ENCODE measurements at regions not wholly inside any gene's neighbourhood (a gene's known extent, or its start where the extent isn't known, plus 50 kb on each side); places are given as distances from the start of the nearest gene placed in this dataset.

DNA sequence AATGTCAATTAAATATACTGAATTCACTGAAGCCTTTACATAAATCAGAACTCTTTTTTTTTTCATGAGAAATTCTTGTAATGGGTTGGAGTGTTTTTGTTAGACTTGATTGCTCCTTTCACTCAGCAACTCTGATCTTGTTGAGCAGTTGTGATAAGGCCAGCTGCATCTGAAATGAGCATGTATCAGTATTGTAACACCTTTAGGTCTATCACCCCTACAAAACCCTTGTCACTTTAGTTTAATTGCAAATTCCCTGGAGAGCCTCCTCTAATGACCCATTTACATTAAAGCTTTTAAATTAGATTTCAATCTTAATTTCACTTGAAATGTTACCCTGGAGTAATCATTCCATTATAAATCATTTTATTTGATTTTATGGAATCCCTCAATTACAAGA lies 346.8 kb upstream of the TCF4 start:
- Histone ChIP-seq H2BK20ac (ENCODE audit: low read length) (no peak overlapping the region), H3K27me3 (replicated peaks in 1 of 4; ENCODE audit: control insufficient read depth in 3 of 4, extremely low read depth in 1 of 4, insufficient read depth in 3 of 4, low read length in 3 of 4) (no peaks in the 10 kb centered on the region), H3K9me3 (ENCODE audit: insufficient read depth in 2 of 2, low read depth in 1 of 2, low read length in 1 of 2) (no peaks in the 10 kb centered on the region; a peak in 1 of 4 replicates), H3K56ac (replicated peaks; ENCODE audit: insufficient read length, low read depth, low read length) (no peak overlapping the region), H2BK15ac (ENCODE audit: low read length) (no peak overlapping the region), H4K91ac (replicated peaks; ENCODE audit: insufficient read length, low read length) (no peak overlapping the region), H3K9ac (replicated peaks in 1 of 4; ENCODE audit: extremely low read depth in 1 of 4, low read depth in 3 of 4, low read length in 3 of 4) (no peak overlapping the region), H3K79me1 (ENCODE audit: low read depth, low read length) (no peaks in the 10 kb centered on the region), H3K79me2 (ENCODE audit: control insufficient read depth in 1 of 2, insufficient read depth in 2 of 2, low read length in 2 of 2) (no peaks in the 10 kb centered on the region), H4K8ac (ENCODE audit: extremely low read depth, insufficient read depth, low read length) (no peak overlapping the region), H3K23ac (ENCODE audit: insufficient read length) (no peak overlapping the region), H3K4ac (replicated peaks; ENCODE audit: insufficient read length, low read depth, low read length) (no peak overlapping the region), H2AFZ (ENCODE audit: low read length) (no peak overlapping the region), H3K14ac (ENCODE audit: insufficient read length) (no peak overlapping the region), H3K4me1 (replicated peaks in 1 of 4; ENCODE audit: control insufficient read depth in 3 of 4, insufficient read depth in 4 of 4, low read length in 3 of 4) (no peaks in the 10 kb centered on the region), H3K18ac (ENCODE audit: extremely low read depth, low read length) (no peak overlapping the region), H3K23me2 (ENCODE audit: low read depth, low read length) (no peaks in the 10 kb centered on the region), H3K4me2 (ENCODE audit: insufficient read depth in 1 of 2, low read depth in 2 of 2, low read length in 2 of 2) (no peak overlapping the region), H3K36me3 (ENCODE audit: control insufficient read depth in 2 of 4, insufficient read depth in 4 of 4, low read length in 3 of 4) (peaks cover 0 to 6% (median 0%) of the 10 kb centered on the region in 4 experiments; a peak in 1 of 8 replicates), H2BK12ac (ENCODE audit: low read depth, low read length) (no peak overlapping the region), H4K20me1 (replicated peaks in 1 of 2; ENCODE audit: control insufficient read depth in 1 of 2, insufficient read depth in 2 of 2, low read length in 2 of 2) (no peaks in the 10 kb centered on the region), H2BK5ac (ENCODE audit: low read depth, low read length) (no peak overlapping the region), H3K27ac (ENCODE audit: low read depth, low read length) (no peak overlapping the region), H2AK5ac (ENCODE audit: low read depth, low read length) (no peak overlapping the region), H2BK120ac (replicated peaks; ENCODE audit: low read depth, low read length) (no peak overlapping the region), H3K4me3 (ENCODE audit: extremely low read depth in 1 of 4, insufficient read depth in 2 of 4, low read depth in 3 of 4, low read length in 4 of 4) (no peak overlapping the region), H4K5ac (ENCODE audit: insufficient read length, low read depth, low read length) (no peak overlapping the region)
- DNase-seq (ENCODE audit: low read depth in 1 of 2, low spot score in 2 of 2), result no peak
- CTCF ChIA-PET (ENCODE audit: partially characterized antibody), result no interaction called here
- POLR2A ChIA-PET (ENCODE audit: partially characterized antibody), result no interaction called here
- no peak for FAIRE-seq
- TF ChIP-seq SP4 (IDR thresholded peaks at IDR 0.05; ENCODE audit: low read length) (no peak), EP300 (IDR thresholded peaks at IDR 0.05; ENCODE audit: borderline replicate concordance in 1 of 2, low read depth in 2 of 2, low read length in 2 of 2) (no peak), EZH2 (IDR thresholded peaks at IDR 0.05; ENCODE audit: low read depth, low read length, severe bottlenecking) (no peak), HDAC2 (IDR thresholded peaks at IDR 0.05; ENCODE audit: borderline replicate concordance in 1 of 2, low read depth in 2 of 2, low read length in 2 of 2) (no peak), HDAC6 (IDR thresholded peaks at IDR 0.05; ENCODE audit: low read depth, low read length) (no peak), BCL11A (IDR thresholded peaks at IDR 0.05; ENCODE audit: low read depth in 2 of 2, low read length in 2 of 2) (no peak), RFX5 (IDR thresholded peaks at IDR 0.05; ENCODE audit: borderline replicate concordance, low read depth, low read length) (no peak), ZNF274 (IDR thresholded peaks at IDR 0.05; ENCODE audit: borderline replicate concordance, extremely low read depth, low read length) (no peak), GABPA (IDR thresholded peaks at IDR 0.05; ENCODE audit: borderline replicate concordance, insufficient read depth, low read length) (no peak), SIX5 (IDR thresholded peaks at IDR 0.05; ENCODE audit: low read depth, low read length) (no peak), BRCA1 (IDR thresholded peaks at IDR 0.05; ENCODE audit: low read depth, low read length) (no peak), TAF1 (IDR thresholded peaks at IDR 0.05; ENCODE audit: low read depth, low read length) (no peak), POLR2A (IDR thresholded peaks at IDR 0.05; ENCODE audit: control extremely low read depth in 1 of 2, low read depth in 2 of 2, low read length in 2 of 2) (no peak), TCF12 (IDR thresholded peaks at IDR 0.05; ENCODE audit: low read depth, low read length) (no peak), NANOG (IDR thresholded peaks at IDR 0.05; ENCODE audit: insufficient read depth, low read depth, low read length, poor library complexity, severe bottlenecking) (no peak)
- TF ChIP-seq, protein P1, sequence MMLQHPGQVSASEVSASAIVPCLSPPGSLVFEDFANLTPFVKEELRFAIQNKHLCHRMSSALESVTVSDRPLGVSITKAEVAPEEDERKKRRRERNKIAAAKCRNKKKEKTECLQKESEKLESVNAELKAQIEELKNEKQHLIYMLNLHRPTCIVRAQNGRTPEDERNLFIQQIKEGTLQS (IDR thresholded peaks at IDR 0.05; ENCODE audit: insufficient read depth, low read depth, low read length), result no peak

Data from H1 (cell line).